Ovary (tissue), 3 donors: ENCODE measurements at regions not wholly inside any gene's neighbourhood (a gene's known extent, or its start where the extent isn't known, plus 50 kb on each side); places are given as distances from the start of the nearest gene placed in this dataset.
"Not testable (repeated sequence)": the region's sequence is repeated elsewhere in the genome, so short reads cannot be mapped to it uniquely, and the experiment has no call there.

Experiments used
- CTCF ChIP-seq, 3 donors: fragments of 450-650 bp in 2 of 3; fragments of 200-600 bp in 1 of 3; IDR thresholded peaks; one replicate each; pipeline versions ENCODE4 v1.5.1 to v1.8.0; 2016 to 2022; ENCODE audit warnings: antibody characterized with exemption in 3 of 3, mild to moderate bottlenecking in 1 of 3
- POLR2A ChIP-seq: fragments of 450-650 bp; IDR thresholded peaks from one replicate; pipeline ENCODE4 v1.6.1; 2017; ENCODE audit warnings: antibody characterized with exemption, mild to moderate bottlenecking, moderate library complexity
- donor health status: DM: no; HTN: no; CAD: no.

GRCh38 chr21:15218476-15218875 lies 153.7 kb upstream of the NRIP1 start:
- TF ChIP-seq CTCF (IDR thresholded peaks at IDR 0.05); POLR2A: not testable (repeated sequence)
